Liver (tissue), 8 donors: ENCODE measurements at regions not wholly inside any gene's neighbourhood (a gene's known extent, or its start where the extent isn't known, plus 50 kb on each side); places are given as distances from the start of the nearest gene placed in this dataset.

ENCODE experiments used
- DNase-seq: peaks from one replicate; pipeline ENCODE4 v3.0.0-alpha.2; 2017; ENCODE audit warnings: low spot score
- H3K27ac ChIP-seq, 2 donors: one replicate each; pipeline ENCODE4 v1.7.0; 2013; ENCODE audit warnings: inconsistent platforms in 2 of 2, low read length in 2 of 2, control low read depth in 1 of 2, low read depth in 1 of 2, mild to moderate bottlenecking in 1 of 2
- H3K27me3 ChIP-seq, 4 donors: one replicate each; pipeline versions ENCODE4 v1.6.1 to v1.7.0; 2013; ENCODE audit warnings: low read length in 3 of 4, inconsistent platforms in 1 of 4, mild to moderate bottlenecking in 1 of 4, moderate library complexity in 1 of 4; ENCODE audit not compliant: control insufficient read depth in 4 of 4, insufficient read depth in 4 of 4
- H3K36me3 ChIP-seq, 4 donors: one replicate each; pipeline versions ENCODE4 v1.6.1 to v1.7.0; 2013; ENCODE audit warnings: low read length in 3 of 4, mild to moderate bottlenecking in 3 of 4, low read depth in 1 of 4, moderate library complexity in 1 of 4; ENCODE audit not compliant: control insufficient read depth in 4 of 4, insufficient read depth in 3 of 4
- H3K4me1 ChIP-seq, 4 donors: one replicate each; pipeline versions ENCODE4 v1.6.1 to v1.7.0; 2013; ENCODE audit warnings: low read length in 3 of 4, mild to moderate bottlenecking in 3 of 4, moderate library complexity in 1 of 4; ENCODE audit not compliant: control insufficient read depth in 4 of 4, insufficient read depth in 4 of 4
- H3K4me3 ChIP-seq, 3 donors: one replicate each; pipeline versions ENCODE4 v1.6.1 to v1.7.0; 2013; ENCODE audit warnings: low read length in 3 of 3, control low read depth in 1 of 3, low read depth in 1 of 3, mild to moderate bottlenecking in 1 of 3
- H3K9ac ChIP-seq, 2 donors: one replicate each; pipeline ENCODE4 v1.7.0; 2013; ENCODE audit warnings: low read length in 2 of 2, mild to moderate bottlenecking in 2 of 2, moderate library complexity in 2 of 2, control low read depth in 1 of 2, low read depth in 1 of 2
- H3K9me3 ChIP-seq, 4 donors: one replicate each; pipeline versions ENCODE4 v1.6.1 to v1.7.0; 2013; ENCODE audit warnings: low read length in 3 of 4; ENCODE audit not compliant: control insufficient read depth in 4 of 4
- EGR1 ChIP-seq, 2 donors: IDR thresholded peaks; 2 replicates each; pipeline ENCODE4 v1.6.1; 2016 to 2018; ENCODE audit warnings: antibody characterized with exemption in 2 of 2, low read depth in 2 of 2
- FOXA1 ChIP-seq: IDR thresholded peaks from 2 replicates; pipeline ENCODE4 v1.6.1; 2016; ENCODE audit warnings: antibody characterized with exemption
- FOXA2 ChIP-seq: IDR thresholded peaks from 2 replicates; pipeline ENCODE4 v1.6.1; 2016; ENCODE audit warnings: antibody characterized with exemption
- GABPA ChIP-seq, 2 donors: IDR thresholded peaks in 1 of 2; conservative IDR thresholded peaks in 1 of 2; 2 replicates each; pipeline ENCODE4 v1.6.1; 2016; ENCODE audit warnings: antibody characterized with exemption in 2 of 2, mild to moderate bottlenecking in 1 of 2, moderate library complexity in 1 of 2
- HNF4A ChIP-seq, 2 donors: conservative IDR thresholded peaks; 2 replicates each; pipeline ENCODE4 v1.6.1; 2016; ENCODE audit warnings: antibody characterized with exemption in 2 of 2, mild to moderate bottlenecking in 2 of 2
- HNF4G ChIP-seq: IDR thresholded peaks from 2 replicates; pipeline ENCODE4 v1.6.1; 2016; ENCODE audit warnings: antibody characterized with exemption
- JUND ChIP-seq, 2 donors: IDR thresholded peaks; 2 replicates each; pipeline ENCODE4 v1.6.1; 2016; ENCODE audit warnings: antibody characterized with exemption in 2 of 2
- NR2F2 ChIP-seq: IDR thresholded peaks from 2 replicates; pipeline ENCODE4 v1.6.1; 2016; ENCODE audit warnings: antibody characterized with exemption
- RAD21 ChIP-seq, 2 donors: IDR thresholded peaks; 2 replicates each; pipeline ENCODE4 v1.6.1; 2016; ENCODE audit warnings: antibody characterized with exemption in 2 of 2, mild to moderate bottlenecking in 2 of 2
- RXRA ChIP-seq, 2 donors: IDR thresholded peaks; 2 replicates each; pipeline ENCODE4 v1.6.1; 2017 to 2018; ENCODE audit warnings: antibody characterized with exemption in 2 of 2, mild to moderate bottlenecking in 1 of 2
- SP1 ChIP-seq: IDR thresholded peaks from 2 replicates; pipeline ENCODE4 v1.6.1; 2018; ENCODE audit warnings: antibody characterized with exemption, mild to moderate bottlenecking
- TAF1 ChIP-seq: conservative IDR thresholded peaks from 2 replicates; pipeline ENCODE4 v1.6.1; 2016; ENCODE audit warnings: antibody characterized with exemption, mild to moderate bottlenecking
- YY1 ChIP-seq: IDR thresholded peaks from 2 replicates; pipeline ENCODE4 v1.6.1; 2016; ENCODE audit warnings: antibody characterized with exemption, mild to moderate bottlenecking
- WGBS: extraction: QIAGEN DNeasy Blood & Tissue Kit; methylation state at CpG from one replicate; pipeline ENCODE4 v1.1.7; 2013; 5-methylcytosine and 5-hydroxymethylcytosine counted together
- TF ChIP-seq, protein P1 (sequence below): IDR thresholded peaks from 2 replicates; pipeline ENCODE4 v1.6.1; 2016; ENCODE audit warnings: antibody characterized with exemption
- TF ChIP-seq, protein P2 (sequence below): fragments of 150-350 bp; IDR thresholded peaks from 2 replicates; pipeline ENCODE4 v1.5.1; 2017; ENCODE audit warnings: improper control_type of control experiment, low read depth, low read length; ENCODE audit not compliant: missing input control
- donor health status: healthy.
- donor health status: healthy.
- donor health status: healthy.
- donor health status: healthy.
- donor health status: healthy.

DNA sequence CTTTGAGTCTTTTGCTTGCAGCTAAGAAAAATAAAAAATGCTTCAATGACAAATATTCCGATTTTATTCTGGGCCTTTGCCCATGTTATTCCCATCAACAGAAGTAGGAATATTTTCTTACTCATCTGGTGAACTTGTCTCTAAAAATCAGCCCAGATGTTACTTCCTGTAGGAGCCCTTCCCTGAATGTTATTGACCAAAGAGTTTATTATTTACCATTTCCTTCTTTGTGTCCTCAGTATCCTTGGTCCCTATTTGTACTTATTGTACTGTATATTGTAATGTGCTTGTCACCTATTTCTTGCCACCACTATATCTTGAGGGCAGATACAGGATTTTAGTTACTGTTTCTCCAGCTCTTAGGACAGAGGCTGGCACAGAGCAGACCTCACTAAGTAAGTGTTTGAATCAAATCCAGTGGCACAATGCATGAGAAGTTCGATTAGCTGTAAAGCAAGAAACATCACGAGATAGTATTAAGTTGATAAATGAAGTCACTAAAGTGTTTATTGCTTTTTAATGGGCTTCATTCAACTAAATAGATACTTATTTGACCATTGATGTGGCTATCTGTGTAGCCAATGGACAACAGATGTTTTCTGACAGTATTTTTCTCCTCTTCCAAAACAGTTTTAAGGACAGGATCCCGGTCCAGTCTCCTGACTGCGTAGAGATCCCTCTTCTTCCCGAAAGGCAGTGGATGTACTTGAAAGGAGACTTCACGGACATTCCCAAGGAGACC is 109.1 kb downstream of the DDX1 start:
- H3K36me3 ChIP-seq = no peaks in the 10 kb centered on the region
- H3K4me3 ChIP-seq = no peak overlapping the region
- TF ChIP-seq YY1 (no peak), SP1 (no peak)

DNA sequence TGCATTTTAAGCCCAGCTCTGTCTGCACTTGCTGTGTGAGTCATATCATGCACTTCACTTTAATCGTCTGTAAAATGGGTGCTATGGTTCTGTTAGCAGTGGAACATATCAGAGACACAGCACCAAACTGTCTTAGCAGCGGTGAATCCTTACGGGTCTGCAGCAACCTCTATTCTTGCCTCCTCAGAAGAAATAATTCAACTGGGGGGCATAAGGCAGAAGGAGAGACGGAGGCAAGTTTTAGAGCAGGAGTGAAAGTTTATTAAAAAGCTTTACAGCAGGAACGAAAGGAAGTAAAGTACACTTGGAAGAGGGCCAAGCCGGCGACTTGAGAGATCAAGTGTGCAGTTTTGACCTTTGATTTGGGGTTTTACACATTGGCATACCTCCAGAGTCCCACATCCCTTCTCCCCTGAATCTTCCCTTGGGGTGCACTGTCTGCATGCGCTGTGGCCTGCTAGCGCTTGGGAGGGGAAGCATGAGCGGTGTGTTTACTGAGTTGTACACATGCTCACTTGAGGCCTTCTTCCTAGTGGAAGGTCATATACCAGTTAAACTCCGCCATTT is 109.8 kb downstream of the DDX1 start:
- Histone ChIP-seq H3K4me1 (peaks cover 2 to 6% (median 5%) of the 10 kb centered on the region in 4 donors), H3K9me3 (no peaks in the 10 kb centered on the region), H3K36me3 (no peaks in the 10 kb centered on the region), H3K9ac (no peak overlapping the region), H3K4me3 (no peak overlapping the region), H3K27me3 (no peaks in the 10 kb centered on the region), H3K27ac (no peak overlapping the region)
- no peak for DNase-seq
- no peak for TF ChIP-seq HNF4A (conservative IDR thresholded peaks at IDR 0.05)
- TF ChIP-seq FOXA1 = no peak
- TF ChIP-seq GABPA (IDR thresholded peaks at IDR 0.05 in 1 of 2, conservative IDR thresholded peaks at IDR 0.05 in 1 of 2) = no peak
- TF ChIP-seq HNF4G = no peak
- TF ChIP-seq SP1 = no peak
- no peak for TF ChIP-seq JUND (IDR thresholded peaks at IDR 0.05)
- TF ChIP-seq, protein P1, sequence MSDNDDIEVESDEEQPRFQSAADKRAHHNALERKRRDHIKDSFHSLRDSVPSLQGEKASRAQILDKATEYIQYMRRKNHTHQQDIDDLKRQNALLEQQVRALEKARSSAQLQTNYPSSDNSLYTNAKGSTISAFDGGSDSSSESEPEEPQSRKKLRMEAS = no peak
- no peak for TF ChIP-seq RAD21 (IDR thresholded peaks at IDR 0.05)
- TF ChIP-seq EGR1 (IDR thresholded peaks at IDR 0.05; ENCODE audit: low read depth in 2 of 2) = no peak
- TF ChIP-seq NR2F2 = no peak
- TF ChIP-seq, protein P2, sequence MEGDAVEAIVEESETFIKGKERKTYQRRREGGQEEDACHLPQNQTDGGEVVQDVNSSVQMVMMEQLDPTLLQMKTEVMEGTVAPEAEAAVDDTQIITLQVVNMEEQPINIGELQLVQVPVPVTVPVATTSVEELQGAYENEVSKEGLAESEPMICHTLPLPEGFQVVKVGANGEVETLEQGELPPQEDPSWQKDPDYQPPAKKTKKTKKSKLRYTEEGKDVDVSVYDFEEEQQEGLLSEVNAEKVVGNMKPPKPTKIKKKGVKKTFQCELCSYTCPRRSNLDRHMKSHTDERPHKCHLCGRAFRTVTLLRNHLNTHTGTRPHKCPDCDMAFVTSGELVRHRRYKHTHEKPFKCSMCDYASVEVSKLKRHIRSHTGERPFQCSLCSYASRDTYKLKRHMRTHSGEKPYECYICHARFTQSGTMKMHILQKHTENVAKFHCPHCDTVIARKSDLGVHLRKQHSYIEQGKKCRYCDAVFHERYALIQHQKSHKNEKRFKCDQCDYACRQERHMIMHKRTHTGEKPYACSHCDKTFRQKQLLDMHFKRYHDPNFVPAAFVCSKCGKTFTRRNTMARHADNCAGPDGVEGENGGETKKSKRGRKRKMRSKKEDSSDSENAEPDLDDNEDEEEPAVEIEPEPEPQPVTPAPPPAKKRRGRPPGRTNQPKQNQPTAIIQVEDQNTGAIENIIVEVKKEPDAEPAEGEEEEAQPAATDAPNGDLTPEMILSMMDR = no peak
- no peak for TF ChIP-seq RXRA (IDR thresholded peaks at IDR 0.05)
- TF ChIP-seq TAF1 = no peak
- 72% methylated on average over 11 of the region's 11 CpGs for WGBS

More for the DNA sequence above, 109.1 kb downstream of the DDX1 start:
- Histone ChIP-seq H3K9ac (no peak overlapping the region), H3K4me1 (peaks cover 2 to 6% (median 5%) of the 10 kb centered on the region in 4 donors), H3K27ac (no peak overlapping the region), H3K27me3 (no peaks in the 10 kb centered on the region), H3K9me3 (no peaks in the 10 kb centered on the region)
- 78% methylated on average over 7 of the region's 7 CpGs for WGBS
- no peak for DNase-seq

DNA sequence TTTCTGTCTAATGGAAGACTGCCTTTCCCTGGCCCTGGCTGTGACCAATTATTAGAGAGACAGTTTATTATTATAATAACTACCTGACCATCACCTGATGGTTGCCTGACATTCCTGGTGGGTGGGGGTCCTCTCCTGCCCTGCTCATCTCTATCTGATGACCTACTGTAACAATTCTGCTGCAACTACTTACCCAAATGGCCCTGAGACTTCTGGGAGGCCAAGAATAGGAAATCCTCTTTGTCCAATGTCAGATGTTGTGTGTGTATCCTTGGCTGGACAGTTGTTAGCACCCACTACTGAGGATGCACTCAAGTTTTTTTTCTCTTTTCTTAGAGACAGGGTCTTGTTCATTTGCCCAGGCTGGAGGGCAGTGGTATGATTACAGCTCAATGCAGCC is 110.3 kb downstream of the DDX1 start:
- TF ChIP-seq, protein P1 = no peak
- TF ChIP-seq RAD21 (IDR thresholded peaks at IDR 0.05) (no peak), RXRA (IDR thresholded peaks at IDR 0.05) (no peak), FOXA2 (no peak), FOXA1 (no peak), HNF4G (no peak)
- no peaks in the 10 kb centered on the region for H3K36me3 ChIP-seq
- H3K4me1 ChIP-seq = peaks cover 2 to 6% (median 5%) of the 10 kb centered on the region in 4 donors
- no peak for DNase-seq
- H3K4me3 ChIP-seq = no peak overlapping the region
- H3K9ac ChIP-seq = no peak overlapping the region
- H3K27ac ChIP-seq = no peak overlapping the region
- no peaks in the 10 kb centered on the region for H3K27me3 ChIP-seq
- H3K9me3 ChIP-seq = no peaks in the 10 kb centered on the region
